HEK293T (cell line): ENCODE measurements at regions not wholly inside any gene's neighbourhood (a gene's known extent, or its start where the extent isn't known, plus 50 kb on each side); places are given as distances from the start of the nearest gene placed in this dataset.

Experiments
- CTCF ChIA-PET: fragments of 350-600 bp; formaldehyde crosslinking; extraction: SDS; loops from one replicate; lab custom pipeline; 2021; ENCODE audit warnings: antibody characterized with exemption, inconsistent platforms; lab: Yijun Ruan, JAX
- POLR2A ChIA-PET: fragments of 350-600 bp; formaldehyde crosslinking; extraction: SDS; loops from one replicate; lab custom pipeline; 2020; ENCODE audit warnings: antibody characterized with exemption, inconsistent platforms; lab: Yijun Ruan, JAX
- DNase-seq: peaks from one replicate; pipeline ENCODE4 v3.0.0; 2012; ENCODE audit warnings: mixed read lengths; ENCODE audit errors: extremely low spot score
- ARNT ChIP-seq: fragments of 450-650 bp; IDR thresholded peaks from 2 replicates; pipeline ENCODE4 v1.6.1; 2017; ENCODE audit warnings: mild to moderate bottlenecking
- BHLHE40 ChIP-seq: fragments of 450-650 bp; IDR thresholded peaks from 2 replicates; pipeline ENCODE4 v1.6.1; 2016; ENCODE audit warnings: mild to moderate bottlenecking, moderate library complexity, borderline replicate concordance
- CTBP1 ChIP-seq: fragments of 450-650 bp; IDR thresholded peaks from 2 replicates; pipeline ENCODE4 v1.6.1; 2016; ENCODE audit warnings: borderline replicate concordance
- ELF4 ChIP-seq: fragments of 450-650 bp; IDR thresholded peaks from 2 replicates; pipeline ENCODE4 v1.6.1; 2017; ENCODE audit warnings: antibody characterized with exemption
- FOXA1 ChIP-seq: fragments of 450-650 bp; IDR thresholded peaks from 2 replicates; pipeline ENCODE4 v1.6.1; 2016; ENCODE audit warnings: mild to moderate bottlenecking
- FOXK2 ChIP-seq: fragments of 450-650 bp; IDR thresholded peaks from 2 replicates; pipeline ENCODE4 v1.6.1; 2016; ENCODE audit warnings: mild to moderate bottlenecking
- FOXM1 ChIP-seq: fragments of 450-650 bp; IDR thresholded peaks from 2 replicates; pipeline ENCODE4 v1.6.1; 2017; ENCODE audit warnings: mild to moderate bottlenecking, borderline replicate concordance
- HDGF ChIP-seq: fragments of 450-650 bp; IDR thresholded peaks from 2 replicates; pipeline ENCODE4 v1.6.1; 2017; ENCODE audit warnings: antibody characterized with exemption, borderline replicate concordance
- L3MBTL2 ChIP-seq: fragments of 450-650 bp; conservative IDR thresholded peaks from 2 replicates; pipeline ENCODE4 v1.6.1; 2016; ENCODE audit warnings: mild to moderate bottlenecking
- LEF1 ChIP-seq: fragments of 450-650 bp; IDR thresholded peaks from 2 replicates; pipeline ENCODE4 v1.6.1; 2017; ENCODE audit warnings: mild to moderate bottlenecking, borderline replicate concordance
- NFRKB ChIP-seq: fragments of 450-650 bp; IDR thresholded peaks from 2 replicates; pipeline ENCODE4 v1.6.1; 2016; ENCODE audit warnings: mild to moderate bottlenecking, moderate library complexity
- SP1 ChIP-seq: fragments of 450-650 bp; IDR thresholded peaks from 2 replicates; pipeline ENCODE4 v1.6.1; 2017
- SUZ12 ChIP-seq: fragments of 450-650 bp; IDR thresholded peaks from 2 replicates; pipeline ENCODE4 v1.6.1; 2016; ENCODE audit warnings: mild to moderate bottlenecking
- TARDBP ChIP-seq: fragments of 450-650 bp; IDR thresholded peaks from 2 replicates; pipeline ENCODE4 v1.6.1; 2016
- ZNF384 ChIP-seq: fragments of 450-650 bp; IDR thresholded peaks from 2 replicates; pipeline ENCODE4 v1.6.1; 2016
- TF ChIP-seq, protein P1 (sequence below): fragments of 450-650 bp; IDR thresholded peaks from 2 replicates; pipeline ENCODE4 v1.6.1; 2016

DNA sequence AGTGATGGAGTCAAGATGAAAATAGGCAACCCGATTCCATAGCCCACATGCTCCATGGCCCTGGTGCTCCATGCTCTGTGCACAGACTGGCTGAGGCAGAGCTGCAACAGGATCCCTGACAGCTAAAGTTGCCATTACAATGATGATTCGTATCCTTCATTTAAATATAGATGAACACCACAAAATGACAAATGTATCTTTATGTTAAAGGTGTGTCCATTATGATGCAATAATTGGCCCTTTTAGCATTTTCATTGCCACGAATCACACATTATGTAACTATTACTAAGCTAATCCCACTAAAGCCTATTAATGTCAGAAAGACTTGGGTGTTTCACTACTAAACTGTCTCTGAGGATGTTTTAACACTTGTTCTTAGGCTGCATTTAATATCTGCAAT is 270.2 kb upstream of the THBS1 start:
- POLR2A ChIA-PET = no interaction called here
- no peak for DNase-seq
- TF ChIP-seq CTBP1 (no peak), NFRKB (no peak), SP1 (no peak), LEF1 (no peak), BHLHE40 (no peak), ARNT (no peak), FOXA1 (no peak), SUZ12 (no peak), L3MBTL2 (no peak), ZNF384 (no peak), ELF4 (no peak), FOXK2 (no peak), HDGF (no peak), TARDBP (no peak), FOXM1 (no peak)
- CTCF ChIA-PET = no interaction called here

DNA sequence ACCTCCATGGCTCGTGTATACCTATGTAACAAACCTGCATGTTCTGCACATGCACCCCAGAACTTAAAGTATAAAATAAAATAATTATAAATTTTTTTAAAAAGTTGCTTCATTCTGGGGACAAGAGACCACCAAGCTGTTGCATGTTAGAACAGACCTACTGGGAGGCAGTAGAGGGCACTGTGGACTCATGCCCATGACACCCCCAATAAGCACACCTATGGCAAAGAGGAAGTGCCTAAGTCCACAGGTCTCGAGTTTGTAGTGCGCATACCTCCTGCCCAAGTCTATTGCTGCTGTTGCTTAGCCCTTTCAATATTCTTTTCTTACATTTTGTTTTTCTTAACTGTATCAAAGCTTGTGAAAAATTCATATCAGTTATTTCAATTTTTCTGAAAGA is 267.9 kb upstream of the THBS1 start:
- POLR2A ChIA-PET = no interaction called here
- CTCF ChIA-PET = no interaction called here
- TF ChIP-seq CTBP1 (no peak), SUZ12 (no peak), NFRKB (no peak), LEF1 (no peak), FOXK2 (no peak), ARNT (no peak), BHLHE40 (no peak), ZNF384 (no peak), ELF4 (no peak), TARDBP (no peak), FOXM1 (no peak), HDGF (no peak), FOXA1 (no peak), SP1 (no peak)
- TF ChIP-seq, protein P1, sequence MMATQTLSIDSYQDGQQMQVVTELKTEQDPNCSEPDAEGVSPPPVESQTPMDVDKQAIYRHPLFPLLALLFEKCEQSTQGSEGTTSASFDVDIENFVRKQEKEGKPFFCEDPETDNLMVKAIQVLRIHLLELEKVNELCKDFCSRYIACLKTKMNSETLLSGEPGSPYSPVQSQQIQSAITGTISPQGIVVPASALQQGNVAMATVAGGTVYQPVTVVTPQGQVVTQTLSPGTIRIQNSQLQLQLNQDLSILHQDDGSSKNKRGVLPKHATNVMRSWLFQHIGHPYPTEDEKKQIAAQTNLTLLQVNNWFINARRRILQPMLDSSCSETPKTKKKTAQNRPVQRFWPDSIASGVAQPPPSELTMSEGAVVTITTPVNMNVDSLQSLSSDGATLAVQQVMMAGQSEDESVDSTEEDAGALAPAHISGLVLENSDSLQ = no peak
- DNase-seq = no peak

DNA sequence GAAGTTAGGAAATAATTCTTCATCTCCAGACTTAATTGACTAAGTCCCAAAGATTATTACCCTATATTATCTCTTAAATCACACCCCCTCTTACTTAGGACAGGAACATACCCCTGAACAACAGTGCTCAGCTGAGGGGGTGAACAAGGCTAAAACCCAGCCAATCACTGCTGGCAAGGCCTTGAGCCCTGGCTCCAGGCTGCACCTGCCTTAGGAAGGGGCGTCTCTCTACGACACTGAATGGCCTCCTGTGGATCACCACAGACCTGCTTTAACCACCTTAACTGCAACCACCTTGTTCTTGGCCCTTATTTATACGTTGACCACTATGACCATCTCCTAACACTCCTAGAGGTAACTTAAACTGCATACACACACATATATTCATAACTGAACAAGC is 267.4 kb upstream of the THBS1 start:
- DNase-seq = no peak
- ChIA-PET POLR2A (no interaction called here), CTCF (no interaction called here)
- TF ChIP-seq ELF4 = no peak
- no peak for TF ChIP-seq FOXM1
- no peak for TF ChIP-seq CTBP1
- TF ChIP-seq L3MBTL2 = no peak
- TF ChIP-seq LEF1 = no peak
- TF ChIP-seq, protein P1 = no peak

DNA sequence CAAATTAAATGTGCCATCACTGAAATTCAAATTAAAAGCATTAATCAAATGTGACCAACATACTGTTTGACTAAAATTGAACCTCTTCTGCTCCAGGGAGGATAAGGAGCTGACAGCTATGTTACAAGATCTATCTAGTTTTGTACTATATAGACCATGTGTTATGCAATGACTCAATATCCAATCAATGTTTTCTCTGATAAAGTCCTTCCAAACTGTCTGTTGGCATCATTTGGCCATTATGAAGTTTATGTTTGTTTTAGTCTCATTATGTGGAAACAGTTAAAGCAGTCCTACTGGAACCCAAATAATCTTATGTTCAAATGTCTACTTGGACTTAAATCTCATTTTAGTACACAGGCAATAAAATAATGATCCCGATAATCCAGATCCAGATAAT is 267.0 kb upstream of the THBS1 start:
- ChIA-PET POLR2A (interaction anchor here (0.6 kb wide), 1 partner anchor 874 kb away, joined by 3 read pairs; no protein-coding TSS in a partner anchor), CTCF (no interaction called here)
- no peak for TF ChIP-seq L3MBTL2
- no peak for DNase-seq

DNA sequence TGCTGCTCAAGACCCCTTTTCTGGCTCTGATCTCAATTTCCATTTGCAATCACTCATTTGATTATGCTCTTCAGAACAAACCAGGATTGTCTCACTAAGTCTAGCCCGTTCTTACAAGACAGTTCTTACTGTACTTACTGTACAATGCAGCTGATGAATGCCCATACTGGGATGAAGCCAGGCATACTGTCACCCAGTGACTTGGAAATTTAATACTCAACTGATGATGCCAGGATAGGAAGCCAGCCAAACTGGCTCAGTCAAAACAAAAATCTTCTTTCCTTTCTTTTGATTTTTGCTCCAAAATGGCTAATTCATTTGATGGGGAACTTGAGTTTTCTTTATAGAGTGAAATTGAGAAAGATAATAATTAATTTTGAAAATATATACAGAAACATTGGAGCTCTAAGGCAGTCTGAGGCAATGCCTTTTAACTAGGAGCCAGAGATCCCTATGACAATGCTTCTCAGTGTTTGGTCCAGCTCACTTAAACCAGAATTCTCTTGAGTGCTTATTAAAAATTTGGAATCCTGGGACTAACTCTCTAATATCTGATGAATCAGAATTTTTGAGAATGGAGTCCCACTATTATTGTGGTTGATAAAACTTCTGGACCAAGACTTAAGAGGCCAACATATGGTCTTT is 265.6 kb upstream of the THBS1 start:
- no peak for DNase-seq
- CTCF ChIA-PET = interaction anchor here (0.6 kb wide), 1 partner anchor 22 kb away, joined by 3 read pairs; no protein-coding TSS in a partner anchor
- POLR2A ChIA-PET = no interaction called here
- TF ChIP-seq, protein P1 = no peak
- TF ChIP-seq ELF4 = no peak
- no peak for TF ChIP-seq LEF1
- TF ChIP-seq SUZ12 = no peak
- no peak for TF ChIP-seq ARNT
- no peak for TF ChIP-seq SP1
- TF ChIP-seq HDGF = no peak
- no peak for TF ChIP-seq FOXM1
- TF ChIP-seq L3MBTL2 = no peak
- no peak for TF ChIP-seq FOXA1
- no peak for TF ChIP-seq ZNF384
- no peak for TF ChIP-seq FOXK2
- TF ChIP-seq TARDBP = no peak
- TF ChIP-seq CTBP1 = no peak
- TF ChIP-seq NFRKB = no peak
- no peak for TF ChIP-seq BHLHE40

DNA sequence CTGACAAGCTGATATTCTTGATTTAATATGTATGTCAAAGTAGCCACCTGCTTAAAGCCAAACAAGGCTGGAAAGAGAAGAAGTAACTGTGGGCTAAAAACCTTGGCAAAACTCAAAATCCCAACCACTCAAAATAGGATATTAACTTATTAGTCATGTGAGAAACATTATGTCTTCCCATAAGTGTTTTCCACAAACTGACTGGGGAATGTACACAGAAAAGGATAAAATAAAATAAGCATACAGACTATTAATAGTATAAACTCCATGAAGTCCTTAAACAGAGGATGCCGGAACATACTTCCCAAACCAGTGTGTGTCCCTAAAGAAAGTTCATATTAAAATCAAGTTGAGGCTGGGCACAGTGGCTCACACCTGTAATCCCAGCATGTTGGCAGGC is 263.7 kb upstream of the THBS1 start:
- ChIA-PET POLR2A (no interaction called here), CTCF (interaction anchor here (1.0 kb wide), 1 partner anchor 12 kb away, joined by 3 read pairs; no protein-coding TSS in a partner anchor)
- TF ChIP-seq L3MBTL2 = no peak
- no peak for TF ChIP-seq SUZ12
- no peak for TF ChIP-seq ELF4
- no peak for TF ChIP-seq FOXK2
- no peak for TF ChIP-seq NFRKB
- TF ChIP-seq HDGF = no peak
- no peak for TF ChIP-seq FOXM1
- no peak for TF ChIP-seq CTBP1
- no peak for TF ChIP-seq LEF1
- TF ChIP-seq, protein P1 = no peak
- TF ChIP-seq BHLHE40 = no peak
- no peak for TF ChIP-seq SP1
- TF ChIP-seq ARNT = no peak
- no peak for TF ChIP-seq ZNF384
- no peak for TF ChIP-seq FOXA1
- TF ChIP-seq TARDBP = no peak
- no peak for DNase-seq
